GM21737 (cell line): ENCODE measurements at regions not wholly inside any gene's neighbourhood (a gene's known extent, or its start where the extent isn't known, plus 50 kb on each side); places are given as distances from the start of the nearest gene placed in this dataset.

Source experiments
- ATAC-seq: cut with Tn5 transposase; IDR thresholded peaks from one replicate; pipeline ENCODE4 v1.9.1; 2021; ENCODE audit warnings: mild to moderate bottlenecking, moderate library complexity; ENCODE audit not compliant: unreplicated experiment

DNA sequence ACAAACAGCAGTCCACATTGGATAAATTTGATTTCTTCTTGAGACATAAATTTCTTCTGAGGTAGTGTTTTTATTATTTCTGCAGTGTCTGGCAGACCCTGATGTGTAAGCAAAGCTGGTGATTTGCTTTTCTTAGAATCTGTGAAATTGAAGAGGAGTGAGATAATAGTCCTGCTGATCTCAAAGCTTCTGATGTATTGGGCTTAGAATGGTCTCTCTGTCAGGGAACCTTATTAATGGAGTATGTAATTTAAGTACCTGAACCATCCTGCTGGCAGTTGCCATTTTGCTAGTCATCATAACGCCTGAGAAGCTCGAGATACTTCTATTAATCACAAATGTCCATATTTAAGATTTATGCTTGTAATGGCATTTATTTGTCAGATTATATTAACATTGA, 464.5 kb upstream of the PRICKLE1 start:
- no peak for ATAC-seq

DNA sequence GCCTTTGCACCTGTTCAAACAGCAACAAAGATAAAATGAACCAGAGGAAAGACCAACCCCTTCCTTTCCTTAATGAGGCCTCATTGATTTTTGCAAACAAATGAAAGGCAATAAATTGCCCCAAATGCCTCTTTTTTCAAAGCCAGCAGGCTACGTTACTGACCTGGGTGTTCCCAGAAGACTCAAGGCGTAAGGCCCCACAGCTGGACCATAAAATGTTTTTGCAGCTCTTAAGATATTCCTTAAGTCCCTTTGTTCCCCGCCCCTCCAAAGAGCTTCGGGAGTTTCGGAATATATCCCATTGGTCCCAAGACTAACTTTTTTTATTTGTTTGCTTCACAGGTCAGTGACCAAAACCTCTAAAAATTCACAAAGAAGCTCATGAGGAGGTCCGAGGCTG, 462.9 kb upstream of the PRICKLE1 start:
- ATAC-seq: no peak

DNA sequence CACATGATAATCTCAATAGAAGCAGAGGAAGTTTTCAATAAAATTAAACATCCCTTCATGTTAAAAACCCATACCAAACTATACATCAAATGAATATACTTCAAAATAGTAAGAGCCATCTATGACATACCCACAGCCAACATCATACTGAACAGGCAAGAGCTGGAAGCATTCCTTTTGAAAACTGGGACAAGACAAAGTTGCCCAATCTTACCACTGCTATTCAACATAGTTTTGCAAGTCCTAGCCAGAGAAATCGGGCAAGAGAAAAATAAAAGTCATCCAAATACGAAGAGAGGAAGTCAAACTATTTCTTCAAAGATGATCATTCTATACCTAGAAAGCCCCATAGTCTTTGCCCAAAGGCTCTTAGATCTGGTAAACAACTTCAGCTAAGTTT, 454.7 kb upstream of the PRICKLE1 start:
- ATAC-seq: no peak

DNA sequence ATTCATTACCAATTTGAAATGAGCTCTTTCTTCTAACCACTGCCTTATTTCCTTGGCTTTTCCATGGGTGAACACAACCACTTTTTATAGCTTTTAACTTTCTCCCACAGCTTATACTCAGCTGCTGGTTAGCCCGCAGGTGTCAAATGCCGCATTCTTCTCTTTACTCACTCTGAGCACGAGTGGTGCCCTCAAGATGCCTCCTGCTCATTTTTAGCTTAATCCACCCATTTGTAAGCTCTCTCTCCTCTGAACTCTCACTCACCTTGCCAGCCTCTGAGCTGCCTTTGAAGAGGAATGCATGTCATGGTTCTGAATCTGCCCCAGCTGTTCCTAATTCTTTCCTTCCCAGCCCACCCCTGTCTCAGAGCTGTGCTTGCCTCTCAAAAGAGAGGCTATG, 449.4 kb upstream of the PRICKLE1 start:
- ATAC-seq: no peak

DNA sequence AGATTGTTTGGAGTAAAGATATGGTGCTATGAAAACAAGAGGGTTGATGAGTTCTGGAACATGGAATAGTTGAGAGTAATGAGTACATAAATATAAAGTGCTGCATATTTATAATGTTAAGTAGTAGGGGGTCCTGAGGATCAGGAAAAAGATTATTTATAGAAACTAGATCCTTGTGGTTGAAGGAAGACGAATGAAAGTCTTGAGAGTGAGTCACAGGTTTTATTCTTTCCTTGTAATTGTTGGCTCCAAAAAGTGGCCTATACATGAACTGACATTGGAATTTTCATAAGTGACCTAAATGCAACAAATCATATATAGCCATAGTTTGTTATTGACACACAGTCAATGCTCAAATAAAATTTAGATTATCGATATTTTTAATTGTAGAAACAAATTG, 440.4 kb upstream of the PRICKLE1 start:
- no peak for ATAC-seq

DNA sequence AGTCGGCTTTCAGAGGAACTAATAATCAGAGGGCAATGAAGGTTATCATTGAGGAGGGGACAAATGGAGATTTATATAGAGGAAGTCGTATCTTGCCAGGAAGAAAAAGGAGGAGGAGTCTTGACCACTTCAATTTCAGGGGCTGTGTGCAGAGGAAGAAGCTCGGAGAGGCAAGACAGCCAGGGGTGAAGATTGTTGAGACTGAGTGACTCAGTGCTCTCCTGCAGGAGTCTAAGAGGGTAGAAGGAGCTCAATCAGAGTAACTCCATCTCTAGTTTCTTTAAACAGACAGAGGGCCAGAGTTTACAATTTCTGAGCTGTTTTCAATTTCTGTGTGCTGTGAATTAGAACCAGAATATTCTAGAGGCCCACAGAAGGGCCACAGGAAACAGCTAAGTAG, 439.3 kb upstream of the PRICKLE1 start:
- ATAC-seq: no peak

DNA sequence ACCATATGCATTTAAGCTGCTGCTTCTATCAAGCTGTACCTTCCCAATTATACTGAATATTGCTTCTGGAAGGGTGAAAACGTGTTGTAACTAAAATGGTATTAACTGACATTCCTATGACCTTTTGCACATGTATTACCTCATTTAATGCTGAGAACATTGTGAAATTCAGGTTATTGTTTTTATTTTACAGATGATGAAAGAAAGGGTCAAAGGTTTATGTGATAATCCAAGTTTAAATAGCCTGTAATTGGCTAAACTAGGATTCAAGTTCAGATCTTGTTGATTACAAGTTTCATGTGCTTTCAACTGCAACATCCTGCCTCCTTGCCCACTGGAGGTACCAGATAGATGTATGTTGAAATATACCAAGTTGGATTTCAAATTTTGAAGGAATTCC, 433.3 kb upstream of the PRICKLE1 start:
- no peak for ATAC-seq

DNA sequence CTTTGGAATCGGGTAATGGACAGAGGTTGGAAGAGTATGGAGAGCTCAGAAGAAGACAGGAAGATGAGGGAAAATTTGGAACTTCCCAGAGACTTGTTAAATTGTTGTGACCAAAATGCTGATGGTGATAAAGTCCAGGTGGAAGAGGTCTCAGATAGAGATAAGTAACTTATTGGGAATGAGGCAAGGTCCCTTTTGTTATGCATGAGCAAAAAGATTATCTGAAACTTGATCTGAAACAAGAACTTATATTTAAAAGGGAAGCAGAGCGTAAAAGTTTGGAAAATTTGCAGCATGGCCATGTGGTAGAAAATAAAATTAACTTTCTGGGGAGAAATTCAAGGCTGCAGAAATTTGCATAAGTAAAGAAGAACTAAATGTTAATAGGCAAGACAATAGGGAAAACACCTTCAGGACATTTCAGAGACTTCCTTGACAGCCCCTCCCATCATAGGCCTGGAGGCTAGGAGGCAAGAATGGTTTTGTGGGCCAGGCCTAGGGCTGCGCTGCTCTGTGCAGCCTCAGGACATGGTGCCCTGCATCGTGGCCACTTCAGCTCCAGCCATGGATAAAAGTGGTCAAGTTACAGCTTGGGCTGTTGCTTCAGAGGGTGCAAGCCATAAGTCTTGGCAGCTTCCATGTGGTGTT, 425.7 kb upstream of the PRICKLE1 start:
- ATAC-seq: no peak

DNA sequence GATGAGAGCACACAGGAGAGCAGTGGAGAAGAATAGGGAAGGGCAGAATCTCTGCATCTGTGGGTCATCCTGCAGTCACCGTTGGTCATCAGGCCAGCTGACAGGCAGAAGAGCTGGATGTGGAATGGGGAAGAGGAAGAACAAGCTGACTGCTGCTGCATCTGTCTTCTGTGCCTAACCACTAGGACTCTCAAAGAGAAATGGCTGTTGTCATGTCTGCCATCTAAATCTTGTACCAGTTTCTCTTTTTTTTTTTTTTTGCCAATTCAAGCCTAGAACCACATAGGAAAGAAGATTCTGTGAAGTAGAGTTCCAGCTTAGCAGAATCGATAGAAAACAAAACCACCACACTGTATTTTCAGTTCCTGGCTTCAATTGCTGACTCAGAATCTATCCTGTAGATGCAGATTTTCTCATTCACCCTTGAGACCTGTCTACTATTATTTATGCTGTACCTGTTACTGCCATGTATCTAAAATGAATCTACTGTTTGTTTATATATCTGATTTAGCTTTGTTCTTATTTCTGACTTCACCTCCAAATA, 421.9 kb upstream of the PRICKLE1 start:
- ATAC-seq: peak; percentile 84

DNA sequence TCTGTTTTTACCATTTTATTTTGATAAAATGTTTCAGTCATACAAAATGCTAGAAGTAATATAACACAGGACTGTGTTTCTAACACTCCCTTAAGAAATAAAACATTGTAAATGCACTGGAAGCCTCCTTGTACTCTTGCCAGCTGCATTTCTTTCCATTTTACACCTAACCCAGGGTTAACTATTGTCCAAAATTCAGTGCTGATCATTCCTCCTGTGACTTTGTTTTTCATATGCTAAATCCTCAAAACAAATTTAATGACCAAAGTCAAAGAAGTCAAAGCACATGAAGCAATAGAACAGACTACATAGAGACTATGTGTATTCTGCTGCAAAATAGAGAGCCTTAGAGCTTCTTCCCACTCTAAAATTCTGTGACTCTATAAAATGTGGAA, 420.3 kb upstream of the PRICKLE1 start:
- ATAC-seq: no peak

DNA sequence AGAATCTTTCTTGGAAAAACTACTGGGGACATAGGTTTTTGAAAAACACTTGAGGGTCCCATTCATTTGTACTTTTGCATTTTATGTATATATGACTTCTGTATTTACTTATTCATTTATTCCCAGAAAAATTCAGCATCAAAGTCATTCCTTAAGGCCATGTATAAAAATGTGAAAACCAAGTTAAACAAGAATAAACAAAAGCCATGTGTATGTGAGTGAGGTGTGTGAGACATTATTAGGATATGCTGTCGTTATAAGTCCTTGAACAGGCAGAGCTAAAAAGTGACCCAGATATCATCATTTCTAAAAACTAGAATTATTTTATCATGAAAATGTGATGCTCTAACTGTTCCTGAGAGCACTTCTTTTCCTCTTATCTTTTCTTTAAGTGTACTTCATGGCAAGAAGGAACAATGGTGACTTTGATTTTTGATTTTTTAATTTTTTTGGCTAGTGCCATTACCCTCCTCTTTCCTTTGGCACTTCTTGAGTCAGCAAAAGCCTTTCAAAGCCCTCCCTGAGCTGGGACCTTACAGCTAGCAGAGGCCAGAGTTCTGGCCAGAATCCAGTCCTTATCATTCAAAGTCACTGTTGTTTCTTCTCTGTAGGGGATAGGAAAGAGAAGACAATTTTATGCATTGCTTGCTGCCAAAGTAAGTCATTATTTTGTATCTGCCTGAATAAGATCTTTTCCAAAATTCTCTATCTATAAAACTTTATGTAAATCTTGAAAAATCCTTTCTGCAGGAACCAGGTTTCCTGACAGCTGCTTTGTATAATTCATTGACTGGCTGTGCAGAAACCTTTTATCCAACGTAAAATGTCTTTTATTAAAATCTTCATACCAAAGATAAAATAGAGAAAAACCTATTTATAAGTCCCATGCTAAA, 419.7 kb upstream of the PRICKLE1 start:
- no peak for ATAC-seq

DNA sequence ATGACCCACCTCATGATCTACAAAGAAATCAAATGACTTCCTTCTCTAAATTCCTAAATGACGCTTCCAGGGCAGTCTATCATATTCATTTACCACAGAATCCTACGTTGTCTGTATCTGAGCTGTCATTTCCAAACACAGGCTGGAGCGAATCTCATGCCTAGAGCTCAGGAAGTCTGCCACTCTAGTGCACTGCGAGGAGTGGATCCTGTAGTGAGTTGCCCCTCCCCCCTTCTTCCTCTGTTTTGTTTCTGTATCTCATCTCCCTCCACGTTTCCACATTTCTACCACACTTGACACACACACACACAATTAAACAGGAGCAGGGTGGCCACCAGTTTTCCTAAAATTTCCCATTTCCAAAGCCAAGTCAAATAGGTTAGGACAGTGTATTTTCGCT, 415.4 kb upstream of the PRICKLE1 start:
- ATAC-seq: no peak

DNA sequence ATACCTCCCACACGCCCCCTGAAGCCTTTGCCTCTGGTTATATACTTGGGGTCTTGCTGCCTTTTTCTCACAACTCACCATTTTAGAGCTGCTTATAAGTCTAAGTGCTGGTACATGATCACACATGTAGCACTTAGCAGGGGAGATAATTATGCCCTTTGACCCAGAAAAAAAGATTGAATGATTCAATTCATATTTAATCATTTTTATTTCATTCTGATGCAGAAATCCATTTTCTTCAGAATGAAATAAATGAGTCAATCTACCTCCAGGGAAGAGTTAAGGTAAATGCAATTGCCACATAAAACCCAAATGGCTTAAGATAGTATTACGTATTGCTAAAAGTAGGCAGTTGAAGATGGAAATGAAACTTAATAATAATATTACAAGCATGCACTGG, 414.6 kb upstream of the PRICKLE1 start:
- ATAC-seq: no peak

DNA sequence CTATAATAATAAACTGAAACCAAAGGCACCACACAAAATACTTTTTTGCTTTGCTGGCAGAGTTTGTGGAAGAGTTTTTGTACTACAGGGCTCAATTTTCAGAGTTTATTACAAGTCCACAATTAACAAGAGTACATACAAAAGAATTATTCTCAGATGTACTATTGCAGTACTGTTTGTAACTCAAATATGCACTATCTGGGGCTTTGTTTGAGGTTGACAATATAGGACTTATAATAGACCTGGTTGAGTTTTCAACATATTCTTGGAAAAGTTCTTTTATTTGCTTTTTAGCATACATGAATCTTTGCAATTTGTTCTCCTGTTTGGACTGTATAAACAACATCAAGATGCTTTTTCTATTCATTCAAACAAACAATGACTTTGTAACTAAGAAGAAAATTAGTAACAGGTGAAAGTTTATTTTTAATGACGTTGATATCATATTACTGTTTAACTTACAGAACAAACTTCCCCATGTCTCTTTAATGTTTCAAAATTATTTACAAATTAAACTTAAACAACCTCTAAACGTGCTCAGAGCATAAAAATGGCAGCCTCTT, 407.4 kb upstream of the PRICKLE1 start:
- no peak for ATAC-seq

DNA sequence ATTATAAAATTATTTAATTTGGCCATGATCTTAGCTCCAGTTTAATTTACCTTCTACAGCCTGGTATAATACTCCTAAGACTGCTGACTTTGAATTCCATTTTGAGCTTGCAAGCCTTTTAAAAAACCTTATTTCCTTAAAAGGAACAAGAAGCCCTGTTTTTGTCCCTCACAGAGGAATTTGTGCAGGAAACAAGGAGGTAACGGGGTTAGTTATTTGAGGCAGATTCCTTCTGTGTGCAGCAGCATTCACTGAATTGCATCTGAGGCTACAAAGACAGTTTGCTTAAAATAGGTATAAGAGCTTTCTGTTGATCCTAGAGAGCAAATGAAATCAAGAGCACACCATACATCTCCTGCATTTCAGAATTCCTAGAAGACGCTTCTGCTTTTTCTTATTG, 403.3 kb upstream of the PRICKLE1 start:
- no peak for ATAC-seq

DNA sequence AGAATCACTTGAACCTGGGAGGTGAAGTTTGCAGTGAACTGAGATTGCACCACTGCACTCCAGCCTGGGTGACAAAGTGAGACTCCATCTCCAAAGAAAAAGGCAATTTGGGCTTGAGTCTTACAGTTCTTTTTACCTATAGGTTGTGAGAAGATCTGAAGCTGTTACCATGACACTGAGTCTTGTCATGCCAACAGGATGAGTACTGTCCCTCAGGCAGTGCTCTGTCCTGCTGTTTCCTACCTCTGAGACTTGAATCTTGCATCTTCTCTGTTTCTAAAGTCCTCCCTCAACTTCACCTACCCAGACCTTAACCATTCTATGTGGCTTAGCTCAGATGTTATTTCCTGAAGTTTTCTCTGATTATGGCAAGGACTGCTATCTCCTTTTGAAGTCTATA, 400.8 kb upstream of the PRICKLE1 start:
- ATAC-seq: no peak

DNA sequence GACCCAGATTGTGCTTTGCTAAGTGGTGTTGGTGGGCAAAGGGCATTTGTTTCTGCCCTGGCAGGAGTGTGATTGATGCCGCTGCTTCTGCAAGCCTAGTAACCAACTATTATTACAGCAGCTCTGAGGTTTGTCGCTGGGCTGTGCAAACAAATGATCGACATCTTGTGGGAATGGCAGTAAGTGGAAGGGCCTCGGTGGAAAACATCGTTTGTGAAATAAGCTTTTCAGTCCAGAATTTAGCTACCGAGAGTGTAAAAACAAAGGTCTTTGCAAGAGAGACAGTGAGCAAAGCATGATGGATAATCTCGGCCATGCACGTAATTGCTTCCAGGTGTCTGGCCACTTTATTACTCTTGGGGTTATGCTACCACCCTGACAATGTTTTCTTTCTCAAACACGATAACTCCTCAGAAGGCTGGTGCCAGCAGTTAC, 397.7 kb upstream of the PRICKLE1 start:
- no peak for ATAC-seq

DNA sequence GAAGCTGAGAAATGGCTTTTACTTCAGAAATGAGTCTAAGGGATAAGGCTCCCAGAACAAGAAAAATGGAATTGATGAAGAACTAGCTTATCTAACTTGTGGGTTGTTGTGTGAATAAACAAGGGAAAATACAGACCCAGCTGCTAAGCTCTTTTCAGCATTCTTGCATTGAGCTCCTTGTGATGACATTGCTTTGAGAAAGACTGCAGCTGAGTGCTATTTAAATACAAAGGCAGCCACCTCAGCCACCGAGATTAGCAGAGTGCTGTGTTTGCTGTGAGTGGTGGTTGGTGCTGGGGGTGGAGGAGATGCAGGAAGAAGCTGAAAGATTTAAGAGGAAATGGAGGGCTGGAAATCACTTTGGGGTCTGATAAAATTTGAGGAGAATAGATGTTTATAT, 396.0 kb upstream of the PRICKLE1 start:
- no peak for ATAC-seq

DNA sequence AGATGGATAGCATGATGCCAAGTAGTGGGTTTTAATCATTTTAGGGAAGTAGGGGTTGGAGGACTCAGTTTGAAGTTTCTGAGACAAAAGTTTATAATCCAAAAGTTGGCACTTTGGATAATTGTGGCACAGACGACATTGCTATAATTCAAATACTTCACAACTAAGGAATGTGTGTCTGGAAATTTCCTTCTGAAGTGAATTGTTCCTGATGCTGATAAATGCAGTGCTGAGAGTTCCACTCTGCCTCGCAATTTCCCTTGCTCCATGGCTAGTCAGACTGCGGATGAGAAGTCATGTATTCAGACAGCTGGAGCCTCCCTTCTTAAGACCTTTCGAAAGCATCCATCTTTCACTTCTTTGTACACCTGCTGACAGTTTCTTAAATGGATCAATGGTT, 393.3 kb upstream of the PRICKLE1 start:
- no peak for ATAC-seq

DNA sequence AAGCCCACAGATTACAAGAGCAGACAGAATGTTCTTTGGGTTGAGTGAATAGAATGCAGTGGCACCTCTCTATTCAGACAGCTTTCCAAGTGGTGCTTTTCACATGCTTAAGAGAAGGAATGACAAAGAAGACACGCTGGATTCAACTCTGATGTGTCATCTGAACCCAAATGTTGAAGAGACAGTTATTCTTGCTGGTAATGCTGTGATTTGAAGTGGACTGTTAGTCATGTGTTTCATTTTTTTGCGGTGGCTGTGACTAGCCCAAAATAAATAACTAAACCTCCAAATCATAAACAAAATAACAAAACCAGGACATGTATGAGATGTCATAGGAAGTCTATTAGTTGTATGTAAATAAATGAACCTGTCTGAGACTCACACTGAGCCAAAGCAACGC, 391.8 kb upstream of the PRICKLE1 start:
- ATAC-seq: no peak

DNA sequence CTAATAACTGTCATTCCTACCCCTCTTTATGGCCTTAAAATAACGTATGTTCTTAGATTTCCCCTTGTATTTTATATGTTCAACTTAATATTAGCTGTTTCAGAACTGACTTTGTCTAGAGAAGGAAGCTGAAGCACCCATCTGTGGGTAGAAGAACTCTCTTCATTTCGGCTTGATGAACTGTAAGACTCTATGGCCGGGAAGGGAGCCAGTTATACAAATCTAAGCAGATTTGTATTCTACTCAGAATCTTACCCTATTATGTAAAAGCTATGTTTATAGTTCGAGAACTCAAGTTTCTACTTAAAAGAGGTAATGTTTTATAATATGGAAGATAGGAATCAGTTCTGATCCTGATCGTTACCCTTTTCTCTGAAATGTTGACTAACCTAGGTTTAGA, 390.9 kb upstream of the PRICKLE1 start:
- no peak for ATAC-seq

DNA sequence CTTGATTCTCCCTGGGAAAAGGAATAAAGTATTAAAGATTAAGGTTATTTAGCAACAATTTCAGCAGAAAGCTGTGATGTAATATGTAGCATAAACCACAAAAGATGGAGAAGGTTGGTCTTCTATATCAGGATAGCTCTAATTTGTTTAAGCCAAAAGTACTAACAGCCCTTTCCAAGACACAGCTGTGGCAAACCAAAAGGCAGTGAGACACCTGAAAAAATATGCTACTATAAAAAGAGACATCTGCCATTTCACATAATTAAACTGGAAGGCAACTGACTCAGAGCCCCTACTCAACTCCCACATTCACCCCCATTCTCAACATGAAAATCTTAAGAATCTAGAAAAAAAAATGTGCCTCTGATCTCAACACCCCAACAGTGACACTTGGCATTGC, 390.2 kb upstream of the PRICKLE1 start:
- no peak for ATAC-seq
